ENCODE measurements at regions not wholly inside any gene's neighbourhood (a gene's known extent, or its start where the extent isn't known, plus 50 kb on each side); places are given as distances from the start of the nearest gene placed in this dataset.

DNA sequence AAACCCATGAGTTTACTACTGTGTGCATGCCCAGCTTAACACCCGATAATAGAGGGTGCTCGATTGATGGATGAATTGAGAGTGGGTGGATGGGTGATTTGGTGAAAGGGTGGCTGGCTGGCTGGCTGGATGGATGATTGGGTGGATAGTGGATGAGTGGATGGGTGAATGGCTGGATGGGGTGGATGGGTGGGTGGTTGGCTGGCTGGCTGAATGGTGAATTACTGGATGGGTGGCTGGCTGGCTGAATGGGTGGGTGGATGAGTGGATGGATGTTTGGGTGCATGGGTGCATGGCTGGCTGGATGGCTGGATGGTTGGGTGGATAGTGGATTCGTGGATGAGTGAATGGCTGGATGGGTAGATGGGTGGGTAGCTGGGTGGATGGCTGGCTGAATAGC lies 201.1 kb downstream of the IRX1 start:
- no peak for TF ChIP-seq POLR2A (IDR thresholded peaks at IDR 0.05)
- TF ChIP-seq, protein P1, sequence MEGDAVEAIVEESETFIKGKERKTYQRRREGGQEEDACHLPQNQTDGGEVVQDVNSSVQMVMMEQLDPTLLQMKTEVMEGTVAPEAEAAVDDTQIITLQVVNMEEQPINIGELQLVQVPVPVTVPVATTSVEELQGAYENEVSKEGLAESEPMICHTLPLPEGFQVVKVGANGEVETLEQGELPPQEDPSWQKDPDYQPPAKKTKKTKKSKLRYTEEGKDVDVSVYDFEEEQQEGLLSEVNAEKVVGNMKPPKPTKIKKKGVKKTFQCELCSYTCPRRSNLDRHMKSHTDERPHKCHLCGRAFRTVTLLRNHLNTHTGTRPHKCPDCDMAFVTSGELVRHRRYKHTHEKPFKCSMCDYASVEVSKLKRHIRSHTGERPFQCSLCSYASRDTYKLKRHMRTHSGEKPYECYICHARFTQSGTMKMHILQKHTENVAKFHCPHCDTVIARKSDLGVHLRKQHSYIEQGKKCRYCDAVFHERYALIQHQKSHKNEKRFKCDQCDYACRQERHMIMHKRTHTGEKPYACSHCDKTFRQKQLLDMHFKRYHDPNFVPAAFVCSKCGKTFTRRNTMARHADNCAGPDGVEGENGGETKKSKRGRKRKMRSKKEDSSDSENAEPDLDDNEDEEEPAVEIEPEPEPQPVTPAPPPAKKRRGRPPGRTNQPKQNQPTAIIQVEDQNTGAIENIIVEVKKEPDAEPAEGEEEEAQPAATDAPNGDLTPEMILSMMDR (IDR thresholded peaks at IDR 0.05): no peak

Data from thyroid gland (tissue), 4 donors.